ENCODE measurements at regions not wholly inside any gene's neighbourhood (a gene's known extent, or its start where the extent isn't known, plus 50 kb on each side); places are given as distances from the start of the nearest gene placed in this dataset.
"Not testable (repeated sequence)": the region's sequence is repeated elsewhere in the genome, so short reads cannot be mapped to it uniquely, and the experiment has no call there.

- no peak for DNase-seq
These were observed 431.4 kb upstream of the CCNG1 start for GRCh38 chr5:163005949-163006348.

GRCh38 chr5:163022582-163023128 lies 414.7 kb upstream of the CCNG1 start:
- no peak for DNase-seq

- DNase-seq: no peak
These were observed 413.5 kb upstream of the CCNG1 start for GRCh38 chr5:163023846-163024245.

- DNase-seq: no peak
These were observed 412.5 kb upstream of the CCNG1 start for GRCh38 chr5:163024936-163025335.

DNA sequence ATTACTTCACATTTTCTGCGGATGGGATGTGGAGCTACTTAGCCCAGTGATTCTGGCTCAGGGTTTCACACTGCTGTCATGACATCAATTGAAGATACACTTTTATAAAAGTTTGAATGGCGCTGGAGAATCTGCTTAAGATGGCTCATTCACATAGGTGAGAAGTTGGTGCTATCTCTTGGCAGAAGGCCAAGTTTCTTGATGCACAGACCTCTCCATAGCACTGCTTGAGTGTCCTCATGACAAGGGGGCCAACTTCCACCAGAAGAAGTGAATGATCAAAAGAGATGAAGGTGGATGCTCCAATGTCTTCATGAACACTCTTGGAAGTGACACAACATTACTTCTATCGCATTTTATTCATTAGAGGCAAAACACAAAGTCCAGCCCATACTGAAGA lies 403.7 kb upstream of the CCNG1 start:
- DNase-seq: no peak

DNA sequence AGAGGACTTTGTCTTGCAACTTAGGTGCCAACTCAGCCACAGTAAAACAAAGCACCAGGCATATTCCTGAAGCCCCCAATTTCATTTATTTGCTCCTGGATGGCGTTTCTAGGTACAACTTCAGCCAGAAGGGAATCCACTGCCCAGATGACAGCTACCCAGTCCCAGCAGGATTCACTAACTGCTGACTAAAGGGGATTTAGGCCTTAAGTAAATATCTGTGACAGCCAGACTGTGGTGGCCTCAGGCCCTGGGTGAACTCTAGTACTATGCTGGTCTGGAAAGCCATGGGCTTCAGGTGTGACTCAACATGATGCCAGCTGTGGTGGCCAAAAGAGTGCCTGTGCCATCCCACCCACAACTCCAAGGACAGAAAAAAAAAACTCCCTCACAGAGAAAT lies 396.1 kb upstream of the CCNG1 start:
- no peak for DNase-seq

GRCh38 chr5:163079618-163080017 lies 357.8 kb upstream of the CCNG1 start:
- DNase-seq: peak in 1 of 2 donors; percentile 13

DNA sequence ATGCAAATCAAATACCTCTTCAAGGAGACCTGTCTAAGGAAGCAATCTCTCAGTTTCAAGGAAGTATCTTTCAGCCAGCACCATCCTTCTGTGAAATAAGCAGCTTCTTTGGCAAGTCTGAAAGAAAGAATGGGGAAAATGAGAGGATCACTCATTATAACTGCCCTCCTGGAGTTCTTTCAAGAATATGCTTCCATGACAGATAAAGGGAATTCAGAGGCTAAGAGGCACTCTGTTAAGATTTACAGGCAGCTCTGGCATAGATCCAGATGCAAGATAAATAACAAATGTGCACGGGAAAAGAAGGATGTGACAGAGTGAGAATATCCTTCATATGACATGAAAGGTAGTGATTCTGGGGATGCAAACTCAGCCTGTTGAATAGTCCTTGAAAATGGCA lies 348.2 kb upstream of the CCNG1 start:
- DNase-seq: no peak

DNA sequence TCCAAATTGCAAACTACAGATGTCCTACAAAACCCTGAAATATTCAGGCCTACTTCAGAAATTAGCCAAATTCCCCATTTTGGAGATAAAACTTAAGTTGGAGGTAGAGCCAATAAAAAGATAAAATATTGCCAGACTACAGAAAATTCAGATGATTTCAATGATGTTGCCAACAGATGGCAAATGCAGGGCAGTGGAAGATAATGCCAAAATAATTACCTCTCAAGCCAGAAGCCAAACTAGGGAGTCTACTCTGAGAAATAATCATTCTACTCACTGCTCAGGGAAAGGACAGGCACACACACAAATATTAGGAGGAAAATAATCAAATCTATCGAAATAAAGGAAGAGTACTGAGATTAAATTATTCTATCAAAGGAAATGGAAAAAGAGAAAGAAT lies 347.5 kb upstream of the CCNG1 start:
- DNase-seq: no peak

- DNase-seq: no peak
These were observed 342.8 kb upstream of the CCNG1 start for GRCh38 chr5:163094492-163095180.

- DNase-seq: peak in 1 of 2 donors; percentile 8
These were observed 332.9 kb upstream of the CCNG1 start for GRCh38 chr5:163104464-163104863.

DNA sequence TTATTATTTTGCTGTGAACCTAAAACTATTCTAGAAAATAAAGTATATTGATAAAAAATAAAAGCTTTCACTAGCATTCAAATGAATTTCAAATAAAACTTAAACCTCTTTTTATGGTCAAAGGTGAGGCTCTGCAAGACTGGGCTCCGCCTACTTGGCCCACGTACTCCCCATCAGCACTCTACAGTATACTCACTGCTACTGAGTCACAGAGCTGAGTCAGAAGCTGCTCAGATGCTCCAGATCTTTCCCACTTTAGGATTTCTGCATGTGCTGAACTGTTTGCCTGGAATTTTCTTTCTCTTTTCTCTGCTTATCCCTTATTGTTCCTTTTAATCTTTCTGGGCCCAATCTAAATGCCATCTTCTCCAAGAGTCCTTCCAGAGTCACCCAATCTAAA lies 331.9 kb upstream of the CCNG1 start:
- DNase-seq: no peak

DNA sequence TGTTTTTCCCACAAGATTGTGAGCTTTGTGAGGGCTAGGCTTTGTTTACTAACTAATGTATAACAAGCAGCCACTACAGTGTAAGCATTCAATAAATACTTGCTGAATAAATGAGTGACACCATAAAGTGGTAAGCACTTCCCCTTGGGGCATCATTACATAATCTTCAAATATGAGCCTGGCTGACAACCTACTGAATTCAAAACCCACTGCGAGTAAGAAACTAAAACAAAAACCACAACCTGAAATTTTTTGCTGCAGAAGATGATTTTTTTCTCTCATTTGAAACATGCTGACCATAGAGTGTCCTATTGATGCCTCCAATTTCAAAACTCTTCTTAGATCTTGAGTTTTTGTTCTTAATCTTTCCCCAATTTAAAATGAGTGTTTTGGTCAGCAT lies 331.3 kb upstream of the CCNG1 start:
- no peak for DNase-seq

- no peak for DNase-seq
These were observed 329.0 kb upstream of the CCNG1 start for GRCh38 chr5:163108351-163108750.

GRCh38 chr5:163115011-163115410 lies 322.4 kb upstream of the CCNG1 start:
- no peak for DNase-seq

DNA sequence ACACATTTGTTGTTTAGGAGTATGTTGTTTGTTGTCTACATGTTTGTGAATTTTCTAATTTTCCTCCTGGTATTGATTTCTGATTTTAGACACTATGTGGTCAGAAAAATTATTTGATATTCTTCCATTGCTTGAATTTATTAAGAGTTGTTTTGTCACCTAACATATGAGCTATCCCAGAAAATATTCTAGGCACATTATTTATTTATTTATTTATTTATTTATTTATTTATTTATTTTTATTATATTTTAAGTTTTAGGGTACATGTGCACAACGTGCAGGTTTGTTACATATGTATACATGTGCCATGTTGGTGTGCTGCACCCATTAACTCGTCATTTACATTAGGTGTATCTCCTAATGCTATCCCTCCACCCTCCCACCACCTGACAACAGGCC lies 320.8 kb upstream of the CCNG1 start:
- not testable (repeated sequence) for DNase-seq

- no peak for DNase-seq
These were observed 303.3 kb upstream of the CCNG1 start for GRCh38 chr5:163134061-163134460.

- DNase-seq: no peak
These were observed 301.5 kb upstream of the CCNG1 start for GRCh38 chr5:163135849-163136248.

DNA sequence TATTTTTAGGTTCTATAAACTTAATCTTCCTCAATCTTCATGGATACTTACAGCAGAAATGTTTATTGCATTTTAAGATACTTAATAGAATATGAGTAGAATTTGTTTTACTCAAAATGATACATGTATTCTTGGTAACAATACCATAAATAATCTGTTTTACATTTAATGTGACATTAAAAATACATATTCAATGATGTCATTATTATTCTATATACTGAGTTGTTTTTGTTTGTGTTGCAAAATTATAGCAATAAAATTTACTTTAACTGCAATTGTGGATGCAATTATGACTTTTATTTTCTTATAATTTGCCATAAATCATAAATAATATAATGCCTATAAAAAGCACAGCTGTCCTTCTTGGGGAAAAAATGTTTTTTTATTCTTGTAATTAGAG lies 275.9 kb upstream of the CCNG1 start:
- no peak for DNase-seq

DNA sequence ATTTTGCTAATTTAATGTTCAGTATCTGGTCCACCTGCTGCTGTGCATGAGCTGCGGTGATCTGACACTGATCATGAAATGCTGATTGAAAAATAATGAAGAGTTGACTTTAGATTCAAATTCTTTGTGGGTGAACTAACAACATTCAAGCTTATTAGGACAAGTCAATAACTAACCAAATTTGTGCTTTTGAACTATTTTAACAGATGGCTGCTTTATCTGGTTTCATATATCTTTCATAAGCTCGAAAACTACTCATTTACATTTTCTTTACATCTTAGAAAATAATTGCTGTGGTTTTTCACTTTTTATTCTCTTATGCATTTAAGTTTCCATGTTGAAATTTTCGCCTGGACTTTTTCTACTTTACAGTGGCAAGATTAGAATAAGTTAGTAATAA lies 274.8 kb upstream of the CCNG1 start:
- no peak for DNase-seq

- no peak for DNase-seq
These were observed 273.5 kb upstream of the CCNG1 start for GRCh38 chr5:163163858-163164257.

DNA sequence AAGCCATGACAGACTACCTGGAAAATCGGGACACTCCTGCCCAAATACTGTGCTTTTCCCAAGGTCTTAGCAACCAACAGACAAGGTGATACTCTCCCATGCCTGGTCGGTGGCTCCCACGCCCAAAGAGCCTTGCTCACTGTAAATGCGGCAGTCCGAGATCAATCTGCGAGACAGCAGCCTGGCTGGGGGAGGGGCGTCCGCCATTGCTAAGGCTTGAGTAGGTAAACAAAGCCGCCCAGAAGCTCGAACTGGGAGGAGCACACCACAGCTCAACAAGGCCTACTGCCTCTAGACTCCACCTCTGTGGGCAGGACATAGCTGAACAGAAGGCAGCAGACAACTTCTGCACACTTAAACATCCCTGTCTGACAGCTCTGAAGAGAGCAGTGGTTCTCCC lies 272.1 kb upstream of the CCNG1 start:
- DNase-seq: no peak

- DNase-seq: not testable (repeated sequence)
These were observed 267.2 kb upstream of the CCNG1 start for GRCh38 chr5:163170161-163170560.

DNA sequence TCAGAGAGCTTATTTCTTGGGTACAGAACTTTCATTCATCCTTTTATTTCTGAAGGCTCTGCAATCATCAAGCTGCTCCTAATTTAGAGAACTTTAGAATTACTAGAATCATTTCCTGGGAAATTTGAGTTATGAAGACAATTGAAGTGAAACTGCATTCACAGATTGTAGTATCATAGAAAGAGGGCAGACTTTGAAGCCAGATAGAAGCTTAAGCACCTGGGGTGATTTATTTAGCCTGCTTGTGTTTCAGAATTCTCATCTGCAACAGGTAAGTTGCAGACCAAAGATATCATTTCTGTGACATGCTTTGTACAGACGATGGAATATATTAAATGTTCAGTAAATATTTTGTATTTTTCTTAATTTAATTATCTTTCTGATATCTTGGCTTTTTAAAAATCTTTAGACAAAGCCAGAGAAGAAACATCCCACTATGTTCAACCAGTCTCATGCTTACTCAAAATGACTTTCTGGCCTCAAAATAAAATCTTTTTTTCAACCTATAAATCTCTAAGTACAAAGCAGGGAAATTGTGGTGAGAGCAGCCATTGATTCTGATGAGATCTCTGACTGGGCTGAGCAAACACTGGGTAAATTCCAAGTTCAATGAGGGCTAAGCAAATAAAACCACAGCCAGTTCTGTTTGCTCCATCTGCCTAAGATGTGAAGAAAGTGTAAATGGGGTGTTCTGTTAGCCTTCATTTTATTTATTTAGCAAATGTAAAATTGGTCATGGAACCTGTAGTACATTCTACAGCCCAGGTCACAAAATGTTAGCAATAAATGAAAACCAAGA lies 264.7 kb upstream of the CCNG1 start:
- no peak for DNase-seq
